Esophagus squamous epithelium (tissue), 4 donors: ENCODE measurements at regions not wholly inside any gene's neighbourhood (a gene's known extent, or its start where the extent isn't known, plus 50 kb on each side); places are given as distances from the start of the nearest gene placed in this dataset.

ENCODE experiments used
- POLR2A ChIP-seq, 4 donors: fragments of 450-650 bp; IDR thresholded peaks; one replicate each; pipeline ENCODE4 v1.6.1; 2017; ENCODE audit warnings: antibody characterized with exemption in 4 of 4, mild to moderate bottlenecking in 4 of 4, moderate library complexity in 3 of 4
- TF ChIP-seq, protein P1 (sequence below), 6 experiments: fragments of 450-650 bp in 4 of 6; fragments of 200-600 bp in 2 of 6; sonication (generic) in 2 of 6; IDR thresholded peaks; one replicate each; pipeline ENCODE4 v1.5.1; 2016 to 2019; ENCODE audit warnings: antibody characterized with exemption in 6 of 6, mild to moderate bottlenecking in 4 of 6, moderate library complexity in 4 of 6

DNA sequence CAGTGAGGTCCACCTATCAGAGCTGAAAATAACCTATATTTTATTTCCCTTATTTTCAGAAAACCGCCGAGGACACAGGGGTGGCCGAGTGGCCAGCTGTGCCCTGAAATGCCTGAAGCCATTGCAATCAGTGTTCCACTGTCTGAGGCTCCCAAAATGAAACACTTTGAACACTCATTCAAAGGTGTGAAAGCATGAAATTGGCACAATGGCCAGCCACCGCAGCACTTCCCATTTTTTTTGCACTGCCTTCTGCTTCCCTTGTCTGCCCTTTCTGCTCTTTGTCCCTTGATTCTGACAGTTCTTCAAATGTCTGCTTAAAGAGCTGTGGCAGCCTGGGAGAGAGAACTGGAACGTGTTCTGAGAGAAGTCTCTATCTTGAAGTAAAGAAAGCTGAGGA is 1127.5 kb upstream of the CELF4 start:
- TF ChIP-seq, protein P1, sequence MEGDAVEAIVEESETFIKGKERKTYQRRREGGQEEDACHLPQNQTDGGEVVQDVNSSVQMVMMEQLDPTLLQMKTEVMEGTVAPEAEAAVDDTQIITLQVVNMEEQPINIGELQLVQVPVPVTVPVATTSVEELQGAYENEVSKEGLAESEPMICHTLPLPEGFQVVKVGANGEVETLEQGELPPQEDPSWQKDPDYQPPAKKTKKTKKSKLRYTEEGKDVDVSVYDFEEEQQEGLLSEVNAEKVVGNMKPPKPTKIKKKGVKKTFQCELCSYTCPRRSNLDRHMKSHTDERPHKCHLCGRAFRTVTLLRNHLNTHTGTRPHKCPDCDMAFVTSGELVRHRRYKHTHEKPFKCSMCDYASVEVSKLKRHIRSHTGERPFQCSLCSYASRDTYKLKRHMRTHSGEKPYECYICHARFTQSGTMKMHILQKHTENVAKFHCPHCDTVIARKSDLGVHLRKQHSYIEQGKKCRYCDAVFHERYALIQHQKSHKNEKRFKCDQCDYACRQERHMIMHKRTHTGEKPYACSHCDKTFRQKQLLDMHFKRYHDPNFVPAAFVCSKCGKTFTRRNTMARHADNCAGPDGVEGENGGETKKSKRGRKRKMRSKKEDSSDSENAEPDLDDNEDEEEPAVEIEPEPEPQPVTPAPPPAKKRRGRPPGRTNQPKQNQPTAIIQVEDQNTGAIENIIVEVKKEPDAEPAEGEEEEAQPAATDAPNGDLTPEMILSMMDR (IDR thresholded peaks at IDR 0.05): no peak
- no peak for TF ChIP-seq POLR2A (IDR thresholded peaks at IDR 0.05)
